B cell (primary cell): ENCODE measurements at regions not wholly inside any gene's neighbourhood (a gene's known extent, or its start where the extent isn't known, plus 50 kb on each side); places are given as distances from the start of the nearest gene placed in this dataset.

Source experiments
- CTCF ChIP-seq: fragments of 200-600 bp; IDR thresholded peaks from one replicate; pipeline ENCODE4 v1.8.0; 2022; ENCODE audit warnings: antibody characterized with exemption, mild to moderate bottlenecking
- EZH2 ChIP-seq: IDR thresholded peaks from 2 replicates; pipeline ENCODE4 v1.6.1; 2012; ENCODE audit warnings: borderline replicate concordance, low read depth, mild to moderate bottlenecking, moderate library complexity, low read length; ENCODE audit not compliant: insufficient read depth, poor library complexity, severe bottlenecking

GRCh38 chr7:34282271-34282670 lies 375.7 kb upstream of the NPSR1 start:
- no peak for TF ChIP-seq CTCF
- TF ChIP-seq EZH2, result no peak
